CD4-positive, alpha-beta T cell treated with Interleukin-15 for 1 hour (primary cell): ENCODE measurements at regions not wholly inside any gene's neighbourhood (a gene's known extent, or its start where the extent isn't known, plus 50 kb on each side); places are given as distances from the start of the nearest gene placed in this dataset.

Experiments
- DNase-seq: peaks from one replicate; pipeline ENCODE4 v3.0.0-alpha.2; 2020

DNA sequence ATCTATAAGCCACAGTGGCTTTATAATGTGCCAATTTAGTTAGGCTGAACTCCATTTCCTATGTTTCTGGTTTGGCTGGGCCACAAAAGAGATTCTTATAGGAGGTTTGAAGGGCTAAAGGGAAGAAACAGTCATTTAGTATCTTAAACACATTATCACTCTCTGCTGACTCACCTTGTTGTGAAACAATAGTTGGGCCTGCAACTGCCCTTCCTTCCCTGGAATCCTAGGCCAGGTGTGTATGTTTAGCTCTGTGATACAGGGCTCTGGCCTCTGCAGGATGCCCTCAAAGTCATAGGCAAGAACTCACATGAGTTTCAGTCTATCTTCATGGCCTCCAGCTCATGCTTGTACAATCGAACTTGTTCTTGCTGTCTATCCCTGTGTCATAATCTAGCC is 400.0 kb upstream of the CELF4 start:
- DNase-seq = no peak

DNA sequence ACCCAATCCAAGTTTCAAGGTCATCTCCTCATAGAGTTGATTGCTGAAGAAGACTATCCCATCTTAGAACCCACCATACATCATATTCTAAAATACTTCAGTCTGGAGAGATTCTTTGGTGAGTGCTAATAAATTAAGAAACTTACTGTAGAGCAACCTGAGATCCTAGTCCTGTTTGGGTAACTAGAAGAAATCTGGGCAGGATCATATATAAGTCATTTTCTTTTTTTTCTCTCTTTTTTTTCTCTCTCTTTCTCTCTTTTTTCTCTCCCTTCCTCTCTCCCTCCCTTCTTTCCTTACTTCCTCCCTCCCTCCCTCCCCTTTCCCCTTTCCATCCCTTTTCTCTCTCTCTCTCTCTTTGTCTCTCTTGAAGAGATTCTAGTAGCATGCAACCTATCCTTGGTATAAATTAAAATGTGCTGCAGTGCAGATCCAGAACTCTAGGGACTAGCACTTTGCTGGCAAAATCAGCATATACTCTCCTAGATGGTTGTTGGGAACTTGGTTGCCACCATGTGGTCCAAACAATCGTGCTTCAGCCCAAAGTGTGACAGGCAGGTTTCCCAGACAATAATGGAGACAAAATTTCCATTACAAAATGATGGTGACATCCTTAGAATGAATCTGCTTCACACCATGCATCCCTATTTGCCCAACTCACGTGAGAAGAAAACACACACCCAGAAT is 399.4 kb upstream of the CELF4 start:
- no peak for DNase-seq

DNA sequence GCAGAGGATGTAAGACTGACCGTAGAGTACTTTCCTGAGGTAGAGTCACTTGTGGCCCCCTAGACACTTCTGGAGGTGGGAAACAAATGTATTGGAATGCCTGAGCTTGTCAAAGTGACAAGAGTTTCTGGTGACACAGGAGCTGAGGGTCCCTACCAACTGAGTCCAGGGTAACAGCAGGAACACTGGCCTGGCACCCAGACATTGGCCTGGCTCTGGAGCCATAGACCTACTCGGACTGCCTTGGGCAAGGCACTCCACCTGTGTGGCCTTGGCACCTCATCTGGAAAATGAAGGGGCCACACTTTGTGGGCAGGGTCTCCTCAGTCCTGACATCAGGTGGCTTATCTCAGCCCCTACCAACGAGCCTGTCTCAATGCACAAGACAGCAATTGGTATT is 398.2 kb upstream of the CELF4 start:
- DNase-seq = no peak

DNA sequence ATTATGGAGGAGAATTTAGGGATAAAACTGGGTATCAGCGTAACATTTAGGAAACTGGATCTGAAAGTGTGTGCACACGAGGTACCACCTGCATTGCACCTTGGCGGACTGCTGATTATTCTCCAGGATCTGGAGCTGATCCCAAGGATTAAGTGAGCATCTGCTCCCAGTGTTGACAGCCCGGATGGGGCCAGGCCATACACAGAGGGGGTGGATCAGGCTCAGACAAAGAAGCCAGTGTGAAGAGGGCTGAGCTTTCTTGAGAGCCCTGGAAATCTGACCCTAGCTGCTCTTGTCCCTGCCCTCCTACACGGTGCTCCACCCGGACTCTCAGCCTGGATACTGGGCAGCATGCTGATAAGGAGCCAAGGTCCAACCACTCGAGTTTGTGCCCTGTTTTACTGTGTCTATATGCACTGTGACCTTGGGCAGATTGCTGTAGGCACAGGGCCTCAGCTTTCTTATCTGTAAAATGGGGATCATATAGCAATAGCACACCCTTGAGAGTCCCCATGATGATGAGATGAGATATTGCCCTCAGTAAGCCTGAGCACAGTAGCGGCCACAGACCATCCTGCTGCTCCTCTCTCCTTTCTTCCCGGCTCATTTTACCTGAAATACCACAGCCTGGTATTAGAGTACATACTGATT is 396.8 kb upstream of the CELF4 start:
- no peak for DNase-seq

DNA sequence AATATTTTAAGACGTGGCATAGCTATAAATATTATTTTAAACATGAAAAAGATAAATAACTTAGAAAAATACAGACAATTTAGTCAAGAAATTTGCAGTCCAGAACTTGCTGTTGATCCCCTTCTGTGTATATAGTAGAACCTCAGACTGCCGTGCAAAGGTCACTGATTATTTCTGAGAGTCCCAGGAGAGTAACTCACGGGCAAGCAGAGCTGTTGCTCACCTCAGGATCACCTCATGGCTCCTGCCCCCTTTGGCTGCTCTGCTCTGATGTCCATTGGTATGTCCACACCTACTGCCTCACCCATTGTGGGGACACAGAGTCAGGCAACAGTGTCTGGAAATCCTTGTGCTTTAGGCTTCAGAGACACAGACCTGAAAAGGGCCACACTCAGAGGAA is 392.9 kb upstream of the CELF4 start:
- DNase-seq = no peak

DNA sequence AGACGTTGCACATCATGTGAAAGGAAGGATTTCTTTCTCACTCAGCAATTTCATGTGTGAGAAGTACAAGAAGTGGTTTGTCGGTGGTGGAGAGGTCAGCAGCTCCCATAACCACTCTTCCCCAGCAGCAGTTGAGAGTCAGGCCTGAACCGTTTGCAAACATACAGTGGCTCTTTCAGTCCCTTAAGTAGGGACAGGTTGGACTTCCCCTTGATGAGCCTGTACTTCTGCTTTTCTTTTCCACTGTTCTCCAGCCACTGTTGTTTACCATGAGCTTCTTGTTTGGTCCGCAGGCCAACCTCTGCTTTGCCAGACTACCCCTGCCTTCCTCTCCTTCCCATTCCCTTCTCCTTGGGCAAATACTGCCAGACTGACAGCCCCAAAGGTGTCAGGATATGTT is 391.3 kb upstream of the CELF4 start:
- DNase-seq = no peak

DNA sequence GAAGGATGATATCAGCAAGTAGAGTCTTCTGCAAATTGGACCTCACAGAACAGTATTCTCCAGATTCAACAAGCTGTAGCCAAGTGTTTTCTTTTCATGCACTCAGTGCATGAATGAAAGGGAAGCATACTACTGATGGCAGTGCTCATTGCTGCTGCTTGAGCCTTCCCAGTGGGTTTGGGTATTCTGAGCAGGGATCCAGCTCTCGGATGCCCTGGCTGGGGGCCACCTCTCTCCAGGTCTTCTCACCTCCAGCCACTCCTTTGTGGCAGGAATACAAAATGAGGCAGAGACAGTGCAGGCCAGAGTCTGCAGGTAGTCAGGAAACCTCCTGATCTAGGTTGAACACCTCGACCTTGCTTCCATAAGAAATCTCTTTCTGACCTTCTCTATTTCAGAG is 390.4 kb upstream of the CELF4 start:
- no peak for DNase-seq

DNA sequence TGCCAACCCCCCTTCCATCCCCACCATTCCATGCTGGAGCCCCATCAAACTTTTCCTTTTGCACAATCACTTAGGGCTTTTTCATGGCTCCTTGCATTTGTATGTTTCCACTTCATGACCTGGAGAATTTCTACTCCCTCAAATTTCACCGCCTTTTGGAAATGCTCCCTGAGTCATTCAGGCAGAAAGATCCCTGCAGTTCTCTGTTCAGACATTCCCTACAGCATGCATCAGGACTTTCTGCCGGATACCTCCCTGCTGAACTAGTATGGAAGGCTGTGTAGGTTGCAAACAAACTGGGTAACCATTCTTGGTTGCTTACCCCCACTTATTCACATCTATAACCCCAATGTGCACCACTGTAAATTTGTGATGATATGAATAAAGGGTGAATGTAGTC is 389.6 kb upstream of the CELF4 start:
- no peak for DNase-seq

DNA sequence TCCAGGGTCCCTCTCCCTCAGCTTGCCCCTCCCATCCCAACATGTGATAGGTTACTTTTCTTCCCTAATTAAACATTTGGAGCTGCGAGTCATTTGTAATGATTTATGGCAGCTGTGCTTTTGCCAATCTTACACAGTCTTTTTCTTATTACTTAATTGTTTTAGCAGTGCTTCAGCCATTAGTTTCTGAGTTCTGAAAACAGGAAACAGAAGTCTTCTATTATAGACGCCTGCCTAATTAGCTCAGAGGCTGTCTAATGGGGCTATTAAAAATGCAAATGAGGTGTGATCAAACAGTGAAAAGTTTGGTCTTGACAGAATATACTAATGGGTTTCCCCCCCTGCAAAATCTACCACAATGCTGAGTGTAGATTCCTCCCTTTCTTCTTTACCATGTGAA is 388.3 kb upstream of the CELF4 start:
- DNase-seq = no peak

DNA sequence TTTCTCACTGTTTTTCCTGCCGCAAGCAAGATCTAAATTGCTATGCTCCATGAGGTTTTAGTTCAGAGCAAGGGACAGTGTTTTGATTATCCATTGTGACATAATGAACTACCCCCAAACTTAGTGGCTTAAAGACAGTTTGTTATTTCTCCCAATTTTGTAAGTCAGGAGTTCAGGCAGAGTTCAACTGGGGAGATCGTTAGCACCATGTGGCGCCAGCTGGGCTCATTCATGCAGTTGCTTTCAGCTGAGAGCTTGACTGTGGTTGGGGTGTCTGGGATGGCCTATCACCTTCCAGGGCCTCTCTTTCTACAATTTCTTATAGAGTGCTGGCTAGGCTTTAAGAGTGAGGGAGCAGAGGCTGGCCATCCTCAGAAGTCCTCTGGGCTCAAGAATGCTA is 382.9 kb upstream of the CELF4 start:
- DNase-seq = no peak

DNA sequence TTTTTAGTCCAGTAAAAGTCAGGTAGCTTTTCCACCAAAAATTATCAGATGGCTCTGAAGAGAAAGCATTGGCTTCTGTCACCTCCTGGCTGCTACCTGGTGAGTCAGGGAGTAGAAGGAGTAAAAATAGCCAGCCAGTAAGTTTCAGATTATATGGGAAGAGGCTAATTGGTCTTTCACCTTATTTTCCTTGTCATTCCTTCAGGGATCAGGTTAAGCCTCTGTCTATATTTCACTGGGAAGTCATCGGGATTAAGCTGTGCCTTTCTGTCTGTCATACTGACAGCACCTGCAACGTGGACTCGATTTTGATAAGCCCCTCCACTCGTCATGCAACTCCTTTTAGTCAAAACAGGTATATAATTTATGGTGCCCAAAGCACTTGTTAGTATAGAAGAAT is 380.7 kb upstream of the CELF4 start:
- no peak for DNase-seq

DNA sequence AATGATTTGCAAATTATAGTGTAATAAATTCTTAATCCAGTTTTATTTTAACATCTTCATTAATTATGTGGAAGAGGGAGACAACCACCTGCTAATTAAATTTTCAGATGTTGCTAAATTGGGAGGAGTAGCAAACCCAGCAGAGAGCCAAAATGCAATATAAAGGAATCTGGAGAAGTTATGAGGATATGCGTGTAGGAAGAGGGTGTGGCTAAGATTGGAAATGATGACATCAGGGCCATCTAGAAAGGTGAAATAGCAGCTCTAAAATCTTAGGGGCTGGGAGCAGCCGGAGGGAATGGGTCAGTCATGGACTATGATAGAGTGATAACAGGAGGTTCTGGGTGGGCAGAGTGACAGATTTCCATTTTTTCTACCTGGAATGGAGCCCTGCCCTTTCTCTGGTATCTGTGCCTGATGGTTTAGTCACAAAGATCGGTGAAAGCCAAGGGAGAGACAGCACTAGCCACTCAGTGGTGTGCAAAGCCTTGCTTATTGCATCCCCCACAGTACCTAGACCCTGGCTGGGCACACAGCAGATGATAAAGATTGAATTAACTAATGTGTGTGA is 379.2 kb upstream of the CELF4 start:
- no peak for DNase-seq

DNA sequence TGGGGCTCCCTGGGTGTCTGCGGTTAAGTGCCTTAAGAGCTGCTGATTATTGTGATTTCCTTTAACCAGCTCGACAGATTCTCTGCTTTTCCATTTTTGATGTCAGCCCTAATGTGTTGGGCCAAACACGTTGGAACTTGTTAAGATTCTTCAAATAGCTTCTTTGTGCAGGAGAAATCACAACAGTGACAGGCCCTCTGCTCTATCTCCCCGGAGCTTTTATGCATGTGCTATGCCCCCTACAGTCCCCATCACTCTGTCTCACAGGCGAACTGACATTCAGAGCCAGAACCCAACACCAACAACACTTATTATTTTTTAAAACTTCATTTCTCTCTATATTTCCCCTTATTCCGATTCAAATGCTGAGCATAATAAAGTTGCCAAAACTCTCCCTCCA is 371.7 kb upstream of the CELF4 start:
- no peak for DNase-seq

DNA sequence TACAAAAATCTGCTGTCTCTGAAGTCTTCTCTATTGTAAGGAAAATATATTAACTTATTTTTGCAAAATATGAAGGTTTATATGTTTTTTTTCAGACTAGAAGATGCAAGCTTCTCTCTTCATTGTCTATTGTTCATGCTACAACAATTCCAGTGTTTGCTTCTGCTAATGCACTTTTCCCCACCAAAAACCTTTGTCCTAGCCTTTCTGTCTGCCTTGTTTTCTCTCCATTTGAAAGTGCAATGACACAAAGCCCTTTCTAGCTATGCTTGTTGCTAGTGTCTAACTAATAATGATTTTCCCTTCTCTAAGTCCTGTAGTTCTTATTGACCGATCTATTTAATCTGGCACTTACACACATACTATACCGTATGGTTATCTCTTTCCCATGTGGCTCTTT is 369.5 kb upstream of the CELF4 start:
- no peak for DNase-seq

DNA sequence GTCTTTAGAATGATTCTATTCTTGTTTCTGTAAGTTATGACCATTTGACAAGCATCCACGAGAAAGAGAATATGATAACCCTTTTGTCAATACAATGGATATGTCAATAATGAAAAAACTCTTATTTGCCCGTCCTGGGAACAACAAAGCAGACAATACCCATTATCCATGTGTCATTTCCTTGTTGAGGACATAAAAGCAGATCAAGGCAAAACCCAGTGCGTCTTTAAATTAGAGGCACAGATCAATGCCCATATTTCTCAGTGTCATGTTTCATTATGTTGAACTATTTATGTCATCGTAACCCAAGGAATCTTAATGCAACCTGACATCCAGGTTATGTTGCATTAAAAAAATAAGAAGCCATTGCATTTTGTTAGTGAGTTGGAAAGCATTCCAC is 365.0 kb upstream of the CELF4 start:
- no peak for DNase-seq

DNA sequence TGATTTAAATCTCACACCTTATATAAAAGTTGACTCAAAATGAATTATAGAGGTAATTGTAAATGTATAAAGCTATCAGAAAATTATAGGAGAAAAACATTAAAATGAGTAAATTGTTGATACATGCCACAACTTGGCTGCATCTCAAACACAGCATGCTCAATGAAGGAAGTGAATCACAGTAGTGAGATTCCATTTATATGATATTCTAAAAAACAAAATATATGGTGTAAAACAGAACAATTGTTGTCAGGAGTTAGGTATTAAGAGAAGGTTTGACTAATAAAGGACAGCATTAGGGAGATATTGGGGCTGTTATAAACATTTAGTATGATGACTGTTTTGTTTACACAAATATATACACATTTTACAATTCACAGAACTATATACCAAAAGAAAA is 356.6 kb upstream of the CELF4 start:
- no peak for DNase-seq

DNA sequence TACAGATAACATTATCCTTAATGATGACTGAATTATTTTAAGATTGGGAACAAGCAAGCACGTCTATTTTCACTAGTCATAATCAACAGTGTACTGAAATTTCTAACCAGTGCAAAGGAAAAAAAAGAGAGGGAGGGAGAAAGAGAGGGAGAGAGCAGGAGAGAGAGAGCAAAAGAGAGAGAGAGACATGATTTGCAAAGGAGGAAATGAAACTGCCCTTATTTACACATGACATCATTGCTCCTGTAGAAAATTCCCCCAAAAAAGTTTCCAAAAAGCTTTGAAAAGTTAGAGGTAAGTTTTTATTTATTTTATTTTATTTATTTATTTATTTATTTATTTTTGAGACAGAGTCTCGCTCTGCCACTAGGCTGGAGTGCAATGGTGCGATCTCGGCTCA is 355.3 kb upstream of the CELF4 start:
- no peak for DNase-seq

DNA sequence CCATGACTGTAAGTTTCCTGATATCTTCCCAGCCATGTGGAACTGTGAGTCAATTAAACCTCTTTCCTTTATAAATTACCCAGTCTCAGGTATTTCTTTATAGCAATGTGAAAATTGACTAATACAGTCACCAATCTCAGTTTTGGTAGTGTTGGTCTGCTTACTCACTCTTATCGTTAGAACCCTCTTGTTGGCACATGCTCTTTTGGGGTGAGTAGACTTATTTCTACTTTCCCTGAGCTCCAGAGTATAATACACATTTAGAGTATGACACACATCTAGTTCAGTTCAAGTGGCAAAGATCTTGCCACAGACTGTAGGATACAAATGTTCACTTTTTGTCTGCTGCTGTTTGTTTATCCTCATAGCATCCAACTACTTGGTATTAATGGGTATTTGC is 347.5 kb upstream of the CELF4 start:
- no peak for DNase-seq

DNA sequence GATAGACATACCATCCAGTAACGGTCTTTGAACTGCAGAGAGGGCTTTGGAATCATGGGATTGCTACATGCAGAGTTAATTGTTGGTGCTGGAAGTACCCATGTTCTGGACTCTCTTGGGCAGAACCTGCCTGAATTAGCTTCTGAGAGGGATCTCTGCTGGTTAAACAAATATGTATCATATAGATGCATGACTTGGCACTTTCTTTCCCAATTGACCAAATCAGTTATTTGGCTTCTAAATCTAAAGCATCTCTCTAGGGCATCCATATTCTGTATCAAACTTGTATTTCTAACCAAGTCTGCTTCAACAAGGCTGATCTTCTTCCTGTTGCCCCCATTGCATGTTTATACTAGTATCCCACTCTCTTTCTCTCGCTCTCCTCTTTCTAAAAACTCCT is 336.7 kb upstream of the CELF4 start:
- no peak for DNase-seq

DNA sequence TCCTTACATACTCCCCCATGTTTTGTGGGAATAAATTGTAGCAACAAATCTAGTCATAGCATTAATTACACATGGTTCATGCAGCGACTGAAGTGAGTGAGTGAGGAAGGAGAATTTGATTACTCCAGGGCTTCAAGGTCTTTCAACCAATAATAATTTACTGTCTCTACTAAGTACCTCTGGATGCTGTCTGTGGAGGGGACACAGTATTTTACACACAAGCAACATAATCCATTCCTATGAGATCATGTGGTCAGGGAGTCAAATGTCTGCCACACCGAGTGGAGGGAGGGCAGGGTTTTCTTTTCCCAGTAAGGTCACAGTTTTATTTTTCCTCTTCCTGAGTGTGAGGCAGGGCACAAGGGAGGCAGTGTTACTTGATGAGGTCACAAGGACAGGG is 334.7 kb upstream of the CELF4 start:
- no peak for DNase-seq

DNA sequence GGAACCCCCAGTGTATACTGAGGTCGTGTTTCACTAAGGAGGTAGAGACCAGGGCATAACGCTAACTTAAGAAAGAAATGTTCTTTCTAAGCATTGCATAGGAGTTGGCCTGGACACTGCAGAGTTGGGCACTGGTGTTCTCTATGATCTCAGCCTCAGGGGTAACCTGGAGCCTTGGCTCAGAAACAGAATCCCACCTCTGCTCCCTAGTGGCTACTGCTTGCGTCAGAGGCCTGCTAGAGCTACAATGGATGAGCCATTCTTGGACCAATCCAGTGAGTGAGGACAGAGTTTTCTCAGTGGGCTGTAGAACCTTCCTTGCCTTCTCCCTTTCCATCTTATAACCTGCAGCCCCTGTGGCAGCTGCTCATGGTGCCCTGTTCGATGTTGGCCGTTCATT is 324.4 kb upstream of the CELF4 start:
- no peak for DNase-seq

DNA sequence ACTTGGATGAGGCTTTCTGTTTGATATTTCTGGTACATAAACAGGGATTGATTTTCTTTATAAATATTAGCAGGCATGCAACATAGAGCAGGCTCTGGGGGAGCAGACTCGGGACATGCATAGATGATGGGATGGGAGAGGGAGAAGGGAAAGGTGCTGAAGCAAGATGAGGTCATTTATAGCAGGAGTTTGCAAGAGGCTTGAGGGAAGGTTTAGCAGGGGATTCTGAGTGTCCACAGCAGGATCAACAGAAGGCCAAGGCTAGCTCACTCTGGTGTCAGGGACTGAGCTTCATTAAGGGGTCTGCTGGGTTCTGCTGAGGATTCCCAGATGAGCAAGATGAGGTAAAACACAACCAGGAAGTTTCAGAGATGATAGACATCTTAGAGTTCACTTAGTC is 309.1 kb upstream of the CELF4 start:
- no peak for DNase-seq

DNA sequence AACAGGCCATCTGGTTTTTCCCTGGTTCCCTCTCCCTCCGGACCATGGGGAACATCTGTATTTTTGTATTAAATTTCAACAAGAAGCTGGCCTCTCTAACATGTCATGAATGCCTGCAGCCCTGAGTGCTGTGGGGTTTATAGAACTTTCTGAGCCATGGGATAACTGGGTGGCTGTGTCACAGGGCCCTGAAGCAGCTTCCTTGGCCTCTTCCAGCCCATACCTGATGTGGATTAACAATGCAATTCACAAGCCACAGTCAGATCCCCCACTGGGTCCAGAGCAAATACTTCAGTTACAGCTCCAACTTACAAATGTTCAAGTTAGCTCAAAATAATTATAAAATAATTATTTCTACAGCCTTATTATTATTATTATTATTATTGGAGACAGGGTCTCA is 307.8 kb upstream of the CELF4 start:
- DNase-seq = no peak

DNA sequence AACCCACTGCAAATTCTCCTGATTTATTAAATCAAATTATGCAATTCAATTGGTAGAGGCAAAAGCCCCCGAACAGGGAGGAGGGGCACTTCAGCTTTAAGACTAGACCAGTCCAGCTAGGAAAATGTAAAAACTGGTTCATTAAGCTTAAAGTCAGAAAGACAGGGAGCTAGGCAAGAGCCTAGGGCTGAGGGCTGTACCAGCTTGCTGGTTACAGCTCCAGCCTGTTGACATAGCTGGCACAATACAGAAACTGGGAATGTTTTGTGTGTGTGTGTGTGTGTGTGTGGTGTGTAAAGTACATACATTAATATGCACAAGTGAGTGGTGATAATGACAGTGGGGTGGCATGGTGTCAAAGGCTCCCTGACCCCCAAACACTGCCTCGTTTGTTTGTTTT is 307.0 kb upstream of the CELF4 start:
- no peak for DNase-seq

DNA sequence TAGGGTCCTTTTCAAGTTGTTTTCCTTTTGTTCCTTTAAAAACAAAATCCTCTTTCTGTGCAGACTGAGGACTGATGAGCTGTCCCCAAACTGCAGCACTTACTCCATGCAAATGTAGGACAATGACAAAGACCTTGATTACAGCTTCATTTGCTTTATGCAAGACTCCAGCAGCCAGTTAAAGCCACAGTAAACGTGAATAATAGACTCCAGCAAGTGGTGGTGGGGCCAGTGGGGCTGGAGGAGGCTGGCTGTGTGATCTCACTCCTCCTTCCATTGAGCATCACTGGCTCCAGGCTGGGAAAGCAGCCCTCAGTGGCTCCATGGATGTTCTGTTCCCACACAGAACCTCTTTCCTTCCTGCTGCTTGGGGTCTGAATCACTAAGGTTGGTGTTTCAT is 306.0 kb upstream of the CELF4 start:
- no peak for DNase-seq
